ENCODE measurements at regions not wholly inside any gene's neighbourhood (a gene's known extent, or its start where the extent isn't known, plus 50 kb on each side); places are given as distances from the start of the nearest gene placed in this dataset.
"Not testable (repeated sequence)": the region's sequence is repeated elsewhere in the genome, so short reads cannot be mapped to it uniquely, and the experiment has no call there.

DNA sequence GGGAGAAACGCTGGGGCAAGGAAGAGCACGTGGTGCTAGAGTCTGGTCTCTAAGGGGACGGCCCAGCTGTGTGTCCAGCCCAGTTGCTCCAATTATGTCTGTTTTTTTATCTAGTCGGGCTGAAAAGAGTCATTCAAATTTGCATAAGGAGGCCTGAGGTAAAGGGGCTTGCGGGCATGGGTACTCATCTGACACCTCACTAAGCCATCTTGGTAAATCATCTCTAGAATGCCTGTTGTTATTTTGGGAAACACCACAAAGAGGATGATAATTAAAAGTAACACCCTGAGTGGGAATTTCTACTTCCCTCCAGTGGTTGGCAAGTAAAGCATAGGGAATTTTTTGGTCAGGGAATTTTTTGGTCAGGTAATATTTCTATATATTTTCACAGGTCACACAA, 196.1 kb upstream of the ALG10B start:
- TF ChIP-seq, protein P1, sequence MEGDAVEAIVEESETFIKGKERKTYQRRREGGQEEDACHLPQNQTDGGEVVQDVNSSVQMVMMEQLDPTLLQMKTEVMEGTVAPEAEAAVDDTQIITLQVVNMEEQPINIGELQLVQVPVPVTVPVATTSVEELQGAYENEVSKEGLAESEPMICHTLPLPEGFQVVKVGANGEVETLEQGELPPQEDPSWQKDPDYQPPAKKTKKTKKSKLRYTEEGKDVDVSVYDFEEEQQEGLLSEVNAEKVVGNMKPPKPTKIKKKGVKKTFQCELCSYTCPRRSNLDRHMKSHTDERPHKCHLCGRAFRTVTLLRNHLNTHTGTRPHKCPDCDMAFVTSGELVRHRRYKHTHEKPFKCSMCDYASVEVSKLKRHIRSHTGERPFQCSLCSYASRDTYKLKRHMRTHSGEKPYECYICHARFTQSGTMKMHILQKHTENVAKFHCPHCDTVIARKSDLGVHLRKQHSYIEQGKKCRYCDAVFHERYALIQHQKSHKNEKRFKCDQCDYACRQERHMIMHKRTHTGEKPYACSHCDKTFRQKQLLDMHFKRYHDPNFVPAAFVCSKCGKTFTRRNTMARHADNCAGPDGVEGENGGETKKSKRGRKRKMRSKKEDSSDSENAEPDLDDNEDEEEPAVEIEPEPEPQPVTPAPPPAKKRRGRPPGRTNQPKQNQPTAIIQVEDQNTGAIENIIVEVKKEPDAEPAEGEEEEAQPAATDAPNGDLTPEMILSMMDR (IDR thresholded peaks at IDR 0.05 in 8 of 11, conservative IDR thresholded peaks at IDR 0.05 in 3 of 11): no peak
- TF ChIP-seq POLR2AphosphoS5 (IDR thresholded peaks at IDR 0.05) (no peak), POLR2A (IDR thresholded peaks at IDR 0.05) (no peak)
- no peak overlapping the region for H3K27ac ChIP-seq
- 73 to 79% (median 74%) methylated on average over 5 of the region's 5 CpGs for WGBS, 5 donors
- DNase-seq: no peak
- no peak overlapping the region for H3K4me3 ChIP-seq
- no peaks in the 10 kb centered on the region for H3K36me3 ChIP-seq
- H3K9me3 ChIP-seq: peaks cover 0 to 17% (median 6%) of the 10 kb centered on the region in 8 donors
- no peaks in the 10 kb centered on the region for H3K27me3 ChIP-seq (replicated peaks in 1 of 7)
- intact Hi-C loops (cut with DNase I; ENCODE audit: low total_unique reads): no loop called here
- no peaks in the 10 kb centered on the region for H3K4me1 ChIP-seq

DNA sequence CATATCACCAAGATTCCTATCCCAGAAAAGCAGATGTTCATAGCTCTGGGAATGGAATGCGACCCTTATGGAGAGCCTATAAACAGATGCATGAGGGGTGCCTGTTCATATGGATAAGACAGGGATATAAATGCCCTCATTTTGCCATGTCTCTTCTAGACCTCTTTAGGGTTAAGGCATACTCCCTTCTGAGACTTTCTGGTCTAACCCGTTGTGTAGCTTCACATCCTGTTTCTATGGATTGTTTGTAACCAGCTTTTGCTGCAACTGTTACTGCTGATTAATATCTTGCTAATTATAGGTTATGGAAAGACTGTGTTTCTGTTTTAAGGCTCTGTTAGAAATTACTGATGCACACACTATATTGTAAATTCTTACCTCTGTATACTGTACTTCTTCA, 193.5 kb upstream of the ALG10B start:
- 67 to 81% (median 77%) methylated on average over 2 of the region's 2 CpGs for WGBS, 5 donors
- H3K4me3 ChIP-seq; H3K36me3 ChIP-seq; DNase-seq; H3K27me3 ChIP-seq (replicated peaks in 1 of 7); H3K27ac ChIP-seq; H3K4me1 ChIP-seq; intact Hi-C loops (cut with DNase I; ENCODE audit: low total_unique reads): not testable (repeated sequence)
- peaks cover 0 to 17% (median 6%) of the 10 kb centered on the region in 8 donors for H3K9me3 ChIP-seq

DNA sequence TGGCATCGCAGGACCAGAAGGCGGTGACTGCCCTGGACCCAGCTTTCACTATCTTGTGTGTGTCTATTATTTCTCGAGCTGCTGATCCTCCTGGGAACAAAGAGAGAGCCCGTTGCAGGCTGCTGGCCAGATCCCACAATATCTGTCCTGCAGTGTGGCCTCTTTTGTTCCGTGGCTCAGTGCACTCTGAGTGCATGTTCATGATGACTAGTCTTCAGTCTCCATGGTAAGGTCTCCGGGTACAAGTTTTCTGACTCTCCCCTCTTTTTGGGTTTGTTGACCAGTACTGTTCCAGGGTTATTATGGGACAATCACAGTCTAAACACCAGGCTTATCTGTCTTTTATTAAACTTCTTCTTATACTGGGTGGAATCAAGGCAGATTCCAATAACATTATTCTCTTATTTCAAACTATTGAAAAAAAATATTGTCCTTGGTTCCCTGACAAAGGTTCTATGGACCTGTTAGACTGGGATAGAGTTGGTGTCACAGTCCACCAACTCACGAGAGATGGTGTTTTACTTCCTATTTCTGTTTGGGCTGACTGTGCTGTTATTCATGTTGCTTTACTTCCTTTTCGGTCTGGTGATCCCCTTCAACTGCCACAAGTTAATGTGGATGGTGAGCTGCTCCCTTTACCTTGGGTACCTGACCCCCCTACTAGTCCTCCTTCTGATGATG, 192.9 kb upstream of the ALG10B start:
- H3K36me3 ChIP-seq: no peaks in the 10 kb centered on the region
- no peak overlapping the region for H3K27ac ChIP-seq
- no peak for TF ChIP-seq POLR2A (IDR thresholded peaks at IDR 0.05)
- no peak for TF ChIP-seq POLR2AphosphoS5 (IDR thresholded peaks at IDR 0.05)
- TF ChIP-seq, protein P1 (IDR thresholded peaks at IDR 0.05 in 8 of 11, conservative IDR thresholded peaks at IDR 0.05 in 3 of 11): no peak
- no peak overlapping the region for H3K4me3 ChIP-seq
- H3K4me1 ChIP-seq: no peaks in the 10 kb centered on the region
- no peak for DNase-seq
- WGBS, 5 donors: 65 to 82% (median 74%) methylated on average over 8 of the region's 8 CpGs
- H3K27me3 ChIP-seq (replicated peaks in 1 of 7): no peaks in the 10 kb centered on the region
- intact Hi-C loops (cut with DNase I; ENCODE audit: low total_unique reads): no loop called here
- peaks cover 0 to 17% (median 6%) of the 10 kb centered on the region in 8 donors for H3K9me3 ChIP-seq

DNA sequence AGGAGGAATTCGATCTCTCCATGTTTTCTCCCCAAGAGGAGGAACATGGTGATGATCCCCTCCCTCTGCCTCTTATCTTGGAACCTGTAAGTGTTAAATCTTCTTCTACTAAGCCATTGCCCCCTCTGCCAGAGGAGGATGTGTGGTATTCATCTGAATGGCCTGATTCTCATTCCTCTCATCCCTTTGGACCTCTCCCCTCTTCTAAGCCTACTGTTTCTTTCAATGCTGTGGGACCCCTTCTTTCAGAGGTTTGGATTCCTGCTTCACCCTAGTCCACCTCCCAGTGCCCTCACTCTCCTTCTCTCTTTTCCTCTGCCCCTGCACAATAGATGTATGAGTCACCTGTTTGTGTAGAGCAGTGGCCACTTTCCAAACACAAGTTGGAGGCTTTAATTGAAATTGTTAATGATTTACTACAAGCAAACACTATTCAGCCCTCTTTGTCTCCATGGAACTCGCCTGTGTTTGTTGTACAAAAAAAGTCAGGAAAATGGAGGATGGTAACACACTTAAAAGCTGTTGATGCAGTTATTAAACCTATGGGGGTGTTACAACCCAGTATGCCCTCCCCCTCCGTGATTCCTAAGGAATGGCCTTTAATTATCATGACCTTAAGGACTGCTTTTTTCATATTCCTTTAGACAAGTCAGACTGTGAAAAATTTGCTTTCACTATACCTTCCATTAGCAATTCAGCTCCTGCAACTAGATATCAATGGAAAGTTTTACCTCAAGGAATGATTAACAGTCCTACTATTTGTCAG, 192.1 kb upstream of the ALG10B start:
- DNase-seq: no peak
- TF ChIP-seq POLR2AphosphoS5 (IDR thresholded peaks at IDR 0.05) (no peak), POLR2A (IDR thresholded peaks at IDR 0.05) (no peak)
- TF ChIP-seq, protein P1 (IDR thresholded peaks at IDR 0.05 in 8 of 11, conservative IDR thresholded peaks at IDR 0.05 in 3 of 11): no peak

More for the DNA sequence above, 192.1 kb upstream of the ALG10B start:
- Histone ChIP-seq H3K36me3 (no peaks in the 10 kb centered on the region), H3K27ac (no peak overlapping the region), H3K4me1 (no peaks in the 10 kb centered on the region), H3K9me3 (peaks cover 0 to 17% (median 6%) of the 10 kb centered on the region in 8 donors), H3K4me3 (no peak overlapping the region), H3K27me3 (replicated peaks in 1 of 7) (no peaks in the 10 kb centered on the region)
- intact Hi-C loops (cut with DNase I; ENCODE audit: low total_unique reads): no loop called here
- WGBS, 5 donors: 41 to 51% (median 41%) methylated on average over 3 of the region's 3 CpGs

Data from spleen (tissue), 11 donors.